MG63 (cell line): ENCODE measurements at regions not wholly inside any gene's neighbourhood (a gene's known extent, or its start where the extent isn't known, plus 50 kb on each side); places are given as distances from the start of the nearest gene placed in this dataset.

ENCODE experiments used
- DNase-seq: peaks from one replicate; pipeline ENCODE4 v3.0.0-alpha.2; 2020
- H3K27me3 ChIP-seq: fragments of 250-450 bp; sonication (Bioruptor Pico); 2 replicates; pipeline ENCODE4 v1.5.1; 2020; ENCODE audit warnings: mild to moderate bottlenecking, moderate library complexity
- H3K36me3 ChIP-seq: fragments of 250-450 bp; sonication (Bioruptor Pico); 2 replicates; pipeline ENCODE4 v1.5.1; 2020; ENCODE audit warnings: mild to moderate bottlenecking, moderate library complexity
- H3K4me3 ChIP-seq: fragments of 250-450 bp; sonication (Bioruptor Pico); 2 replicates; pipeline ENCODE4 v1.5.1; 2020; ENCODE audit warnings: mild to moderate bottlenecking, moderate library complexity
- H3K9me3 ChIP-seq: fragments of 250-450 bp; sonication (Bioruptor Pico); 2 replicates; pipeline ENCODE4 v1.5.1; 2020; ENCODE audit warnings: mild to moderate bottlenecking, moderate library complexity

GRCh38 chr6:126738641-126739040 is 379.8 kb upstream of the RSPO3 start:
- no peaks in the 10 kb centered on the region for H3K36me3 ChIP-seq
- no peaks in the 10 kb centered on the region for H3K27me3 ChIP-seq
- DNase-seq: no peak

DNA sequence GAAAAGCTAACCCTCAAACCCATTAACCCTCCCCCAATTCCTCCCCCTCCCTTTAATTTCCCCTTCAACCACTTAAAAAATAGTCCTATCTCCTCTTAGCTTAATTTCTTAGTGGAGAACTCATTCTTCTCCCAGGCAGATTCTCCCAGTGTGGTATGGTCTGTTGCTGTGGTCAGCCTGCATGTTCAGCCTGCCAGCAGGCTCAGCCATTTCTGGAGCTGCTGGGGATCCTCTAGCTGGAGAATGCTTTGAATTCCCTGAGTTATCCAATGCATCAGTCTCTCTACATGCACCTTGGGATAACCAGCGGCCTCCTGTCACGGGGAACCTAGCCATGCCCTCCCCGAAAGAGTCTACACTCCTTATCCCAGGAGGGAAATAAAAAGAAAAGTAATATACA is 375.4 kb upstream of the RSPO3 start:
- Histone ChIP-seq H3K36me3 (no peaks in the 10 kb centered on the region), H3K9me3 (no peaks in the 10 kb centered on the region), H3K4me3 (no peak overlapping the region), H3K27me3 (no peaks in the 10 kb centered on the region)
- DNase-seq: no peak

More at GRCh38 chr6:126738641-126739040, 379.8 kb upstream of the RSPO3 start:
- Histone ChIP-seq H3K9me3 (no peaks in the 10 kb centered on the region), H3K4me3 (no peak overlapping the region)

DNA sequence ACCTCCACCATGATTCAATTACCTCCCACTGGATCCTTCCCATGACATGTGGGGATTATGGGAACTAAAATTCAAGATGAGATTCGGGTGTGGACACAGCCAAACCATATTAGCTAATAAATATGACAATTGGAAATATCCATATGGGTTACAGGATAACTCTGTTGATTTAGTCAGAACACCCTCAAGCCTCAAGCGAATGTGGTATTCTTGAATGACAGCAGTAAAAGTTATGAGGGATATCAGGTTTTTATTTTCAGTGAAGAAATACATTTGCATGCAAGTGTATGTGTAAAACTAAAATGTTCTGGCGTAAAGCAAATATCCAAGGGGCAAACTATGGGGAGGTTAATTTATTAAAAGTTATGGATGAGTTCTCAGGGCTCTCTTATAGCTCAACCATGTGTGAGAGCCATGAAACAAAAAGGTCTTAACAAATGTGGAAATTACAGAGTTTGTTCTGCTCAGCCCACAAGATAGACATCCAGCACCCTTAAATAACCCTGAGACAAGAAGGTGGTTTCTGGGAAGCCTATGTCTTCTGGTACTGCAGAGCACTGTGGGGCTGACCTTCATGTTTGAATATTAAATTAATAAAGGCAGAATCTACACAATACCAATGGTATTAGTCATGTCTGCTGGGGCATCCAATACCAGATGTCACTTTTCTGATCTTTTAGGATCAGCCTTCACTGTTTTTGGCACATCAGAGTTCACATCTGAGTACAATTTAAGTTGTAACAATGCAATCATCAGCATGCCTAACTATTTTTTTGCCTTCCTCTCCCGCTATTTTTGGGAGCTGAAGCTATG is 370.5 kb upstream of the RSPO3 start:
- H3K9me3 ChIP-seq: 0 out of 2 replicates have a peak, but pooled peaks cover 2% of the 10 kb centered on the region
- no peaks in the 10 kb centered on the region for H3K27me3 ChIP-seq
- no peaks in the 10 kb centered on the region for H3K36me3 ChIP-seq
- H3K4me3 ChIP-seq: no peak overlapping the region
- no peak for DNase-seq

DNA sequence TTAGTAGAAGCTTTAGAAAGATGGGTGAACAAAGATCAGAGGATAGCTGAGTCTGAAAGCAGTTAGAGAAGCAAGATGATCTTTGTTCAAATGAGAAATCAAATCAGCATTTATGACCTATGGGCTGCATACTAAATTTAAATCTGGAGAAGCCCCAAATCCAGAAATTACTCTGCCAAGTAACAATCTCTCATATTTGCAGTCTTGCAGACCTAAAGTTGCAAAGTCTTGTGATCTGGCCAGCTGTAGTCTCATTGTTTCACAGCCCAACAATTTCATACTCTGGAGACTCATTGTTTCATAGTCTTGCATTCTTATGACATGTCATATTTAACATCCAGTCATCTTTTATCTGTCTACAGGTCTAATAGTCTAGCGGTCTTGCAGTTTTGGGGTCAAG is 364.9 kb upstream of the RSPO3 start:
- H3K9me3 ChIP-seq: 0 out of 2 replicates have a peak, but pooled peaks cover 2% of the 10 kb centered on the region
- H3K27me3 ChIP-seq: no peaks in the 10 kb centered on the region
- H3K36me3 ChIP-seq: no peaks in the 10 kb centered on the region
- no peak for DNase-seq
- no peak overlapping the region for H3K4me3 ChIP-seq

- Histone ChIP-seq H3K27me3 (no peaks in the 10 kb centered on the region; the same call in 1 of the 2 replicates), H3K4me3 (no peak overlapping the region), H3K36me3 (no peaks in the 10 kb centered on the region), H3K9me3 (no peaks in the 10 kb centered on the region)
- no peak for DNase-seq
These were observed 356.6 kb upstream of the RSPO3 start for GRCh38 chr6:126761854-126762253.

DNA sequence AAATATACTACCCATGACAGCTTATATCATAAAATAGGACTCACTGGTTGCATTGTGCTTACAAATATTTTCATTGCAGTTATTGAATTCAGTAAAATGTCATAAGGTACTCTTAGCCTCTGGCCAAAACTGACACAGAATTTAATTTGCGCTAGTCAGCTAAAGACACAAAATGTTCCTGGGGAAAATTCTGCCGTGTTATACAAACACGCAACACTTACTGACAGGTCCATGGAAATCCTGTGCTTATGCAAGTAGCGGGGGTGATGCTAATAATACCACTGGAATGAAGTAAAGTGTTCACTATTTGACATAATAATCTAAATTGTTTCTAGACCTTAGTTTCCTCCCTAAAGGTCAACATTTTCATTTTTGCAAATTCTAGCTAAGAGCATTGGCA is 354.4 kb upstream of the RSPO3 start:
- Histone ChIP-seq H3K27me3 (no peaks in the 10 kb centered on the region; the same call in 1 of the 2 replicates), H3K4me3 (no peak overlapping the region), H3K9me3 (no peaks in the 10 kb centered on the region), H3K36me3 (no peaks in the 10 kb centered on the region)
- no peak for DNase-seq

GRCh38 chr6:126764671-126765070 is 353.8 kb upstream of the RSPO3 start:
- Histone ChIP-seq H3K9me3 (no peaks in the 10 kb centered on the region), H3K4me3 (no peak overlapping the region), H3K36me3 (no peaks in the 10 kb centered on the region), H3K27me3 (no peaks in the 10 kb centered on the region; the same call in 1 of the 2 replicates)
- no peak for DNase-seq

DNA sequence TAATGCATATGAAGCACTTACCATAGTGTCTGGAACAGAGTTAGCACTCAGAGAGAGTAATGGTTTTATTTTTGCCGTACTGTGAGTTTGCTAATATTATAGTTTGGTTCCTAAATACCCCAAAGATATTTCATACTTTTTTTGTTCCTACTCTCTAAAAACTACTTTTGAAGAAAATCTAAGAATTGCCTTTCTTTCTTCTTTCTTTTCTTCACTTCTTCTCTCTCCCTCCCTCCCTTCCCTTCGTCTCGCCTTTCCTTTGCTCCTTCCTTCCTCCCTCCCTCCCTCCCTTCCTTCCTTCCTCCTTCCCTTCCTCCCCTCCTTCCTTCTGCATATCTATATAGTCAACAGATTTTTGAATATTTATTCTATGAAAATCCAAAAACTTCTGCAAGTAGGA is 351.7 kb upstream of the RSPO3 start:
- Histone ChIP-seq H3K36me3 (no peaks in the 10 kb centered on the region), H3K9me3 (no peaks in the 10 kb centered on the region)
- no peak for DNase-seq

DNA sequence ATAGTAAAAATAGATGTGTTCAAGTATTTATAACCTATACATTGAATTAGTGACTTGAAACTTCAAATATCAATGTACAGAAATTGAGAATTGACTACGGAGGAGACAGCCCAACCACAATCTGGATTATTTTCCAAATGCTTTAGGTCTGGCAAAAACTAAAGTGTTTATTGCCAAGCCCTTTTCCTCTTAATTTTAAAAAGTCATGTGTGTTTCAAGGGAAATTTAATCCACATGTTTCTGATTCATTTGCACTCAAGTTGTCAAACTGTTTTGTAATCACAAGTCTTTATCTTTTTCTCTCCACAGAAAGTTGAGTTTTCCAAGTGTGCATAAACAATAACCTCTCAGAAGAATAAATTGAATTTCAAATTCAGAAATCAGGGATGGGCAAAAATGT is 350.8 kb upstream of the RSPO3 start:
- no peak for DNase-seq
- H3K36me3 ChIP-seq: no peaks in the 10 kb centered on the region
- H3K27me3 ChIP-seq: no peaks in the 10 kb centered on the region; the same call in 1 of the 2 replicates
- H3K4me3 ChIP-seq: no peak overlapping the region
- no peaks in the 10 kb centered on the region for H3K9me3 ChIP-seq

More for the DNA sequence above, 351.7 kb upstream of the RSPO3 start:
- H3K4me3 ChIP-seq: no peak overlapping the region
- H3K27me3 ChIP-seq: no peaks in the 10 kb centered on the region; the same call in 1 of the 2 replicates

DNA sequence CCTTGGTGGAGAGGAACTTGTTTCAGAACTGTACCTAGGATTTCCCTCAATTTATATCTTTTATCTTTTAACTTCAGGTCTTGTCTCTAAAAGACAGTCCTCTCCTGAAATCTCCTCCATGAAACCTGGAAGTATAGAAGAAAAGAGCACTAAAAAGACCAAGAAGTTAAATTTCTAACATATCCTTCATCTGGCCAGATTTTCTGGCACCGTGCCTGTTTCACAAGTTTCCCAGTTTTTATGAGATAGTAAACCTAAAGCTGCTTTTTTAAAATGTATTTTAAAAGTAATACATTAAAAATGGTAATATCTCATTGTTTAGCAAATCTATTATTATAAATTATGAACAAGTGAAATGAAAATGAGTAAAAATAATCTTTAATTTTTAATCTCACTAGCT is 348.3 kb upstream of the RSPO3 start:
- H3K27me3 ChIP-seq: no peaks in the 10 kb centered on the region
- no peak for DNase-seq
- H3K4me3 ChIP-seq: no peak overlapping the region
- no peaks in the 10 kb centered on the region for H3K9me3 ChIP-seq
- no peaks in the 10 kb centered on the region for H3K36me3 ChIP-seq

DNA sequence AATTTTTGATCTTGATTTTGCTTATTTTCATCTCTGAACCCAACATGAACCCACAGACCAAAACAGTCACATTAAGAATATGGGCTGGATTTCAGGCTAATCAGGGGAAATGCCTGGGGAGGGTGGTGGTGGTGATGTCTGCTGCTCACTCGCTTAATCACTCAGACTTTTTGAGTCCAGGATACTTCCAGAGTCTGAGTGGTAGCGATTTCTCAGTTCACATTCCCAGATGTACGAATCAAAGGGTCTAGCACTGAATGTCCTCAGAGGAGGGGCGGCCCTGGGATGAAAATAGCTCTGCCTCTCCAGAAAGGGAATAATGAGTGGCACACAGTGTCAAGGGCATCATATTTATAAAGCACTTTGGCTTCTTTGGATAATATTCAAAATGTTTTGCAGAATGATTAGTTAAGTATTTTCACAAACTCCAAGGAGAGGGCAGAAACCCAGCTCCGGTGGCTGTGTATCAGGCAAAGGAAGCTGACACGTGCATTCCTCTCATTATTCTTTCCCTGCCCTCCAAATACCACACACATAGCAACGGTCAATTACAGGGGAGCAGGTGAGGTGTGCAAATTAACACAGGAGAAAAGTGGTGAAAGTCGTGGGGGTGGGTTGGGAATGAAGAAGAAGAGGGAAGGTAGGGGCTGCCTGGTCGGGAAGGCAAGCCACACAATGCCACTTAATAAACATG is 345.2 kb upstream of the RSPO3 start:
- no peaks in the 10 kb centered on the region for H3K27me3 ChIP-seq
- DNase-seq: no peak
- H3K4me3 ChIP-seq: no peak overlapping the region
- no peaks in the 10 kb centered on the region for H3K9me3 ChIP-seq
- H3K36me3 ChIP-seq: no peaks in the 10 kb centered on the region

GRCh38 chr6:126779331-126779730 is 339.1 kb upstream of the RSPO3 start:
- DNase-seq: no peak
- H3K4me3 ChIP-seq: no peak overlapping the region
- H3K9me3 ChIP-seq: no peaks in the 10 kb centered on the region
- no peaks in the 10 kb centered on the region for H3K27me3 ChIP-seq
- H3K36me3 ChIP-seq: no peaks in the 10 kb centered on the region

GRCh38 chr6:126781582-126781981 is 336.9 kb upstream of the RSPO3 start:
- H3K27me3 ChIP-seq: no peaks in the 10 kb centered on the region
- no peak for DNase-seq
- H3K9me3 ChIP-seq: no peaks in the 10 kb centered on the region

DNA sequence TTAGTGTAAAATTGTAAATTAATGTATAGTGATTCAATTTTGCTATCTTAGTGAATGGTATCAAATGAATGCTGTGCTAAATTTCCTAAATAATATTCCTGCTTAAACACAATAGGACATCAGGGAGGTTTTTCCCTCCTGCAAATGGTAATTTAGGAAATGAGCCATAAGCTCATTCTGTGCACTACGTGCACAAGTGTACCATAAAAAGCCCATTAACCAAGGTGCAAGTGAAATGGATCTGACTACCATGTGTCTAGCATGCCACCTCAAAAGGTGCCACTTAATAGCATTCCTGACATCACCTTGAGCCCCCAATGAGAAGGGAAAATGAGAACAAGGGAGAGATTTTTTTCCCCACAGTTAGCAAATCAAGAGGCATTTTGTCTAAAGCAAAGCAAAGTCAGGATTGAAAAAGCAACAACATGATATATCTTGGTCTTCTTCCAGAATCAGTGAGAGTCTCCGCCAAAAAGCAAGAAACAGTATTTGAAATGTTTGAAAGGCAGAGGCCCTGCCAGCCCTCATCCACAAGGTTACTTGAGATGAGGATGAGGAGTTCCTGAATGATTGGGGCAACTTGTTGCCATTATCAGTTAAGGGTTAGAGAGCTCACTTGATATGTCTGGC is 334.2 kb upstream of the RSPO3 start:
- Histone ChIP-seq H3K4me3 (no peak overlapping the region), H3K9me3 (no peaks in the 10 kb centered on the region), H3K36me3 (no peaks in the 10 kb centered on the region), H3K27me3 (no peaks in the 10 kb centered on the region)
- DNase-seq: no peak

More at GRCh38 chr6:126781582-126781981, 336.9 kb upstream of the RSPO3 start:
- no peak overlapping the region for H3K4me3 ChIP-seq
- no peaks in the 10 kb centered on the region for H3K36me3 ChIP-seq

DNA sequence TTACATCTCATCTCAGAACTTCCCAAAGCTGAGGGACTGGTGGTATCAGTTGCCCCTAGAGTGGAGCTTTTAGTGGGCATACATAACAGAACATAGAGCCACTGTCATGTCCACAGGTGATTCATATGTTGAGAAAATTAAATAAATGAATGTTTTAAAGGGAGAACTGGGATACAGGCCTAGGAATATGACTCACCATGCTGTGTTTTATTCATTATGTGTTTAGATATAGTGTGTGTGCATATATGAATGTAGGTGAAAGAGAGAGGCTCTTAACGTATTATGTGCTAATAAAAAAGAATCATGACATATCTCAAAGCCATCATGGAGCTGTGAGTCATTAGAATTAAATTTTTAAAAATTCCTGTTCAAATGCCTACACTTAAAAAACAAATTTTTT is 332.2 kb upstream of the RSPO3 start:
- Histone ChIP-seq H3K36me3 (no peaks in the 10 kb centered on the region), H3K9me3 (no peaks in the 10 kb centered on the region), H3K4me3 (no peak overlapping the region), H3K27me3 (no peaks in the 10 kb centered on the region)
- DNase-seq: peak; percentile 1

GRCh38 chr6:126787635-126788034 is 330.8 kb upstream of the RSPO3 start:
- no peak overlapping the region for H3K4me3 ChIP-seq
- no peak for DNase-seq

GRCh38 chr6:126788861-126789365 is 329.6 kb upstream of the RSPO3 start:
- no peaks in the 10 kb centered on the region for H3K9me3 ChIP-seq
- H3K36me3 ChIP-seq: no peaks in the 10 kb centered on the region
- H3K27me3 ChIP-seq: no peaks in the 10 kb centered on the region
- DNase-seq: no peak
- H3K4me3 ChIP-seq: no peak overlapping the region

More at GRCh38 chr6:126787635-126788034, 330.8 kb upstream of the RSPO3 start:
- H3K36me3 ChIP-seq: no peaks in the 10 kb centered on the region
- no peaks in the 10 kb centered on the region for H3K9me3 ChIP-seq
- no peaks in the 10 kb centered on the region for H3K27me3 ChIP-seq
